Ascending aorta (tissue), 2 donors: ENCODE measurements at regions not wholly inside any gene's neighbourhood (a gene's known extent, or its start where the extent isn't known, plus 50 kb on each side); places are given as distances from the start of the nearest gene placed in this dataset.

Source experiments
- DNase-seq, 2 donors: peaks; one replicate each; pipeline ENCODE4 v3.0.0-alpha.2; 2019; ENCODE audit warnings: low spot score in 2 of 2
- H3K27ac ChIP-seq, 2 donors: fragments of 200-600 bp; sonication (generic); one replicate each; pipeline ENCODE4 v1.5.1; 2016 to 2017; ENCODE audit warnings: mild to moderate bottlenecking in 1 of 2
- H3K27me3 ChIP-seq: fragments of 200-600 bp; sonication (generic); one replicate; pipeline ENCODE4 v1.5.1; 2017
- H3K36me3 ChIP-seq, 2 donors: fragments of 200-600 bp; sonication (generic); one replicate each; pipeline ENCODE4 v1.5.1; 2016
- H3K4me1 ChIP-seq, 2 donors: fragments of 200-600 bp; sonication (generic); one replicate each; pipeline ENCODE4 v1.5.1; 2016 to 2017; ENCODE audit warnings: mild to moderate bottlenecking in 1 of 2
- H3K4me3 ChIP-seq, 2 donors: fragments of 200-600 bp; sonication (generic); one replicate each; pipeline ENCODE4 v1.5.1; 2016 to 2017; ENCODE audit warnings: mild to moderate bottlenecking in 1 of 2
- H3K9me3 ChIP-seq, 2 donors: fragments of 200-600 bp; sonication (generic); one replicate each; pipeline ENCODE4 v1.5.1; 2016
- CTCF ChIP-seq, 3 experiments: fragments of 200-600 bp in 2 of 3; fragments of 450-650 bp in 1 of 3; sonication (generic) in 2 of 3; IDR thresholded peaks; one replicate each; pipeline ENCODE4 v1.5.1; 2016 to 2019; ENCODE audit warnings: antibody characterized with exemption in 3 of 3, mild to moderate bottlenecking in 1 of 3, moderate library complexity in 1 of 3
- intact Hi-C: fragments of 100-400 bp; cut with DNase I; formaldehyde crosslinking; loops from one replicate; pipeline ENCODE4 v1.15.1; 2023

GRCh38 chr11:81913793-81914192, 819.9 kb downstream of the FAM181B start:
- no peak overlapping the region for H3K27ac ChIP-seq
- H3K27me3 ChIP-seq, result no peaks in the 10 kb centered on the region
- no peak for TF ChIP-seq CTCF (IDR thresholded peaks at IDR 0.05)
- intact Hi-C loops, result no loop called here
- no peaks in the 10 kb centered on the region for H3K4me1 ChIP-seq
- no peak overlapping the region for H3K4me3 ChIP-seq
- no peaks in the 10 kb centered on the region for H3K9me3 ChIP-seq
- H3K36me3 ChIP-seq, result no peaks in the 10 kb centered on the region
- no peak for DNase-seq

DNA sequence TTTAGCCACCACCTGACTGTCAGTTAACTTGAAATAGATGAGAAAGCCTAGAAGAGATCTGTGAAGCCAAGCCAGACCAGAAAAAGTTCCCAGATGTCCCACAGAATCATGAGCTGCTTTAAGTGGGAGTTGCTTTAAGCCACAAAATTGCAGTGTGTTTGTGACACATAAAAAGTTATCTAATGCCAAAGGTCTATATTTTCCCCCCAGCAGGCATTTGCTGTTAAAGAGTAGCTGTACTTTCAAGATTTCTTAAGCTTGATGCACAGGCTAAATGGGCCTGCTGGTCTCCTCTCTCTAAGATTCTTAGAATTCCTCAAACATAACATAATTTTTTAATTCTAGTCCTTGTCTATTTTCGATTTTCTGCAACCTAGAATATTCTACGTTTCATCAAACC, 825.7 kb downstream of the FAM181B start:
- TF ChIP-seq CTCF (IDR thresholded peaks at IDR 0.05), result no peak
- H3K9me3 ChIP-seq, result no peaks in the 10 kb centered on the region

DNA sequence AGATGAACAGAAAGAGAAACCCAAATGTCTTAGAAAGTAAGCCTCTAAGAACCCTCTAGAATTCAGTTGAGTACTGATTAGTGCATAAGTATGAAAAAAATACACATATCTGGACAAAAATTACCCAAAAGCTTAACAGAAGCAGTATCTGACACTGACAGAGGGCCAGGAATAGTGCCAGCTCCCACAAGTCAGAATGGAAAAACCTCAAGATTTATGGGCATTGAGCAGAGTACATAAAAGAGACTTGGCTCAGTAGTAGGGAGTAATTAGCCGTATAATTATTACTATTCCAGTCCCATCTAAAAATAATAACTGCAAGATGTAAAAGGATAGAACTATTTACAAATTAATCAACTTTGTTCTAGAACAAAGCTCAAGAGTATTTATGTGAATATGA, 834.5 kb downstream of the FAM181B start:
- TF ChIP-seq CTCF (IDR thresholded peaks at IDR 0.05), result no peak
- intact Hi-C loops, result no loop called here
- H3K27me3 ChIP-seq, result no peaks in the 10 kb centered on the region

More for the DNA sequence above, 825.7 kb downstream of the FAM181B start:
- H3K36me3 ChIP-seq, result no peaks in the 10 kb centered on the region
- H3K27me3 ChIP-seq, result no peaks in the 10 kb centered on the region
- H3K4me3 ChIP-seq, result no peak overlapping the region
- DNase-seq, result no peak
- H3K4me1 ChIP-seq, result peaks cover 0 to 3% of the 10 kb centered on the region in 2 donors
- peak overlapping the region in 1 of 2 donors; percentile 36 for H3K27ac ChIP-seq
- intact Hi-C loops, result no loop called here

DNA sequence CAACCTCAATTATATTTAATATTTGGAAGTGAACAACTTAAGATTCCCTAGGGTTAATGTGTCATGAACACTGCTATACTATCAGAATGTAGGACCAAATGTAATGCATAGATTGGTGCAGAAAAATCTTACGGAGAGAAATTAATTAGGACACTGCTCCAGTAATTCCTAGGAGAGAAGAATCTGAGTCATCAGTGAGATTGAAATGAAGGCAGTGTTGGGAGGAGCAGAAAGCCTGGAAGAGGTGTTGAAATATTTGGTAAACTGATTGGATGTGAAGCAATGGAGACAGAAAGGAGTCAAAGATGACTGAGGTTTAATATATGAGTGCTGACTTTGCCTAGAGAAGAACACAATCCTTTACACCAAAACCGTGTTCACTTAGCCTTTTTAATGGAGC, 836.0 kb downstream of the FAM181B start:
- no peaks in the 10 kb centered on the region for H3K4me1 ChIP-seq
- H3K36me3 ChIP-seq, result no peaks in the 10 kb centered on the region
- H3K9me3 ChIP-seq, result no peaks in the 10 kb centered on the region
- no peak overlapping the region for H3K4me3 ChIP-seq
- no peak overlapping the region for H3K27ac ChIP-seq
- no peaks in the 10 kb centered on the region for H3K27me3 ChIP-seq
- no peak for DNase-seq
- TF ChIP-seq CTCF (IDR thresholded peaks at IDR 0.05), result no peak
- intact Hi-C loops, result no loop called here

More for the DNA sequence above, 834.5 kb downstream of the FAM181B start:
- no peak overlapping the region for H3K4me3 ChIP-seq
- no peaks in the 10 kb centered on the region for H3K36me3 ChIP-seq
- no peak overlapping the region for H3K27ac ChIP-seq
- DNase-seq, result no peak
- H3K4me1 ChIP-seq, result no peaks in the 10 kb centered on the region
- H3K9me3 ChIP-seq, result no peaks in the 10 kb centered on the region

DNA sequence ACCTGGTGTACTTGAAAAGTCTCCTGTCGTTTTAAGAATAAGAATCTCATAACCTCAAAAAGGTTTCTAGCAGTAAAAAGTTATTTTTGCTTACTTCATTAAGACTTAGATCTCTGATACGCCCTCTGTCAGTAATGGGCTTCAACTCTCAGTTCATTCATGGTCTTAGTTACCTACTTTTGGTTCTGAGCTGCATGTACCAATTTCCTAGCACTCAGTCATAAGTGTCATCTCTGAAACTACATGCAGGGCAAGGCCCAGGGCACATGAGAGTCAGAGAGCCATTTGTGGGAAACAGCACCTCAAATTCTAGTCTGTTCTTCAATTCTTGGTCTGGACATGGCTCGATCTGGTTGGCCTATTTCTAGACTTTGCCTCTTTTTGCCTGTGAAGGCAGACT, 838.4 kb downstream of the FAM181B start:
- H3K9me3 ChIP-seq, result no peaks in the 10 kb centered on the region
- H3K27me3 ChIP-seq, result no peaks in the 10 kb centered on the region
- no peak overlapping the region for H3K4me3 ChIP-seq
- H3K36me3 ChIP-seq, result no peaks in the 10 kb centered on the region
- intact Hi-C loops, result no loop called here
- DNase-seq, result no peak
- no peaks in the 10 kb centered on the region for H3K4me1 ChIP-seq
- no peak for TF ChIP-seq CTCF (IDR thresholded peaks at IDR 0.05)
- no peak overlapping the region for H3K27ac ChIP-seq
